SIG-M5 (cell line): ENCODE measurements at regions not wholly inside any gene's neighbourhood (a gene's known extent, or its start where the extent isn't known, plus 50 kb on each side); places are given as distances from the start of the nearest gene placed in this dataset.

ENCODE experiments used
- DNase-seq: peaks from one replicate; lab custom pipeline; 2025; lab: John Stamatoyannopoulos, UW

DNA sequence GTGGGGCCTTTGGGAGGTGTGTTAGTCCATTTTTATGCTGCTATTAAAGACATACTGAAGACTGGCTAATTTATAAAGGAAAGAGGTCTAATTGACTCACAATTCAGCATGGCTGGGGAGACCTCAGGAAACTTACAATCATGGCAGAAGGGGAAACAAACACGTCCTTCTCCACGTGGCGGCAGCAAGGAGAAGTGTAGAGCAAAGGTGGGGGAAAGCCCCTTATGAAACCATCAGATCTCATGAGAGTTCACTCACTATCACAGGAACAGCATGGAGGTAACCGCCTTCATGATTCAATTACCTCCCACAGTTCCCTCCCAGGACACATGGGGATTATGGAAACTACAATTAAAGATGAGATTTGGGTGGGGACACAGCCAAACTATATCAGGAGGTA lies 187.1 kb upstream of the OSR1 start:
- no peak for DNase-seq

DNA sequence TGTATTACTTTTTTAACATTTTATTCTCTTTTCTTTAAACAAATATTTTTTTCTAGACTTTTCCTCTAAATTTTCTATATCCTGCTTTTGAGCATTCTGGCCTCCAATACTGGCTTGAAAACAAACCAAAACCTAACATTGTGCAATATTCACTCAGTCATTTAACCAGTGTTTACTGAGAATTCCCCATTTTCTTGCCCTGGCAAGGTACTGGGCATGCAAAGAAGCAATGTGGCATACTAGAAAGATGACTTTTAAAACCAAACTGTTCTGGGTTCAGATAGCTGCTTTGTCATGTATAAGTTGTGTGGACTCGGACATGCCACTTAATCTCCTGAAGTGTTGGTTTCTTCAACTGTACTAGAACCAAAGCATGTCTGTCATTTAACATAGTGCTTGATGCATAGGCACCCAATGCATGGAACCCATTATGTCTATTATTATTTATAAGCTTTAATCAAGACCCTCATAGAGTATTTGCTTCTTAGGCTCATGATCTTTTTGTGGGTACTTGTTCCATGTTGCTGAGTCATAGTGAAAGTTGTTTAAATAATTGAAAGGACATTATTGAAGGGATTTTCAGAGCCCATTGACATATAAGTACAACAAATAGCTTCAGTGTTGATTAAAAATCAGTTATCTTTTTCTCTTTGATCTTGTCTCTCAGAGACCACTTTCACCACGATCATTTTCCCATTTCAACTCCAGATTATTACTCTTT lies 185.4 kb upstream of the OSR1 start:
- DNase-seq: no peak

DNA sequence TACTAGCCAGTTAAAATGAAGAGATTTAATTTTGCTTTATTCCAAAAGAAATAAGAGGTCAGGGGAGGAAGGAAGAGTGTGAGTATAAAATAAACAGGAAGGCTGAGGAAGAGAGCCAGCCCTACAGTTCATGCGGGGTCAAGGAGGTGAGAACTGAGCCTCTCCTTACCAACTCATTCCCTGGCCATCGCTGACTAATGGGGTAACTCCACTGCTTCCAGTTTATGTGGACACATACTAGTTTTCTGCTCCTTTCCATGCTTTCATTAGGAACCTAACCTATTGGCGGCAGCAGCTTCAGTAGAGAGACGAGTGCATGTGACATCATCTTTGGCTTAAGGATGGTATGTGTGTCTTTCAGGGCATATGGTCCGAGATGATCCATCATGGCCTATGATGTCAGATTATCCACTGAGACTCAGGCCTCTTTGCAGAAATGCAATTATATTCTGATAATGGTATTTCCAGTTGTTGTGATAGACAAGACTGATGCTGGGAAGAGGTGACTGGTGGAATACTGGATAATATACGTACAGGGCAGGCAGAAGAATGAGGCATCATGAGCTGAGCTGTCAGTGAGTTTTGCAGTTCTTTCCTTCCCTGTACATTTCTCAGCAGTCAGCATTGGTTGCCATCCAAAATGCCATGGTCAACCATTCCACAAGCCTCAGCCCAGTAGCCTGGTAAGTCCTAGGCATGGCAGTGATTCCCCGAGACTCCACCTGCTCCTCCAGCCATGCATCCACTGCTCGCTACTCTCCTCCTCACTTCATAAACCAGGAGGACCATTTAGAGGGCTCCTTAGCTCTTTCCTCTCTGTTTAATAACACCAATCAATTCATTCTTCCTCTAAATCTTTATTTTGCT lies 184.6 kb upstream of the OSR1 start:
- DNase-seq: no peak

DNA sequence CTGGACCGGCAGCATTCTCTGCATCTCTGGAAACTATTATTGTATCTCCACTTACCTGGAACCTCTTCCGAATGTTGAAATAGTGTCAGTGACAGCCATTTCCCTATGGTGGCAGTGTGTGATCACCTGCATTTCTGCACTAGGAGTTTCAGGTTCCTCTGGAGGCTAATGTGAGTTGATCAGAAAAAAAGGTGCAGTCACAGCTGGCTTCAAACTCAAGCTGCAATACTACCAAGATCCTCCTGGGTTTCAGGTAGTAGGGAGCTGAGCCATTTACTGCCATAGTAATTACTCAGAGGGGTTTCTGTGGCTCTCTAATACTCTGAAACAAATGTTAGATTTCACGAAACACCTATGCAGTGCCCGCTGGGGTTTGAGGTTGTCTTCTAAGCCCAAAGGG lies 183.5 kb upstream of the OSR1 start:
- DNase-seq: no peak

DNA sequence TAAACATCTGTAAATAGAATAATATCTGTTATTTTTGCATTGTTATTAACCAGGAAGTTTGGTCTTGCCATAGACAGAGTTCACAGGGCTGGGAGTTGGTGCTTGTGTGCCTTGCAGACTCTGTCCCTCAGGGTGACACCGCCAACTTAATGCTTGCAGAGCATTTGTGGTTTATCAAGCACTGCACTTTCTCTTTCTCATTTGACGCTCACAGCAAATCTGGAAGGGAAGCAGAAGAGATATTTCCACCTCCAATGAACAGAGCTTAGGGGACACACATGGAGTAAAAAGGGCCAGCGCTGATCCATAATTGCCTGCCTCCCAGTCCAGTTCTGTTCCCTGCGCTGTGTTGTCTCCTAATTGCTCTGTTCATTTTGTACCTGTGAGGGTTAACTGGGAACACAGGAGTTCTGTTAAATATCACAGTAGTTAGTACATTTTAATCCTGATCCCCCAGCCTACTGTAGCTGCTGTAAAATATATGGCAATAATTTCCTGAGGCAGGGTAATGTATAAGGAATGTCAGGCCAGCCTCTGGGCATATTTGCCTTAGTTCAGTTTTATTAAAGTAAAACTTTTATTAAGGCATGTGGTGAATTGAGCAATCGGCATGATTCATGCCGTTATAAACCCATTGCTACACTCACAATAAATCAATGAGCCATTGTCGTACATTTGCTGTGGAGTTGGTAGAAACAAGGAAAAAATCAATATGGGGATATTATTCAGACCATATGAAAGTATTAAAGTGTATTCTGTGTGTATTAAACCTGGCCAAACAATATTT lies 182.5 kb upstream of the OSR1 start:
- no peak for DNase-seq

DNA sequence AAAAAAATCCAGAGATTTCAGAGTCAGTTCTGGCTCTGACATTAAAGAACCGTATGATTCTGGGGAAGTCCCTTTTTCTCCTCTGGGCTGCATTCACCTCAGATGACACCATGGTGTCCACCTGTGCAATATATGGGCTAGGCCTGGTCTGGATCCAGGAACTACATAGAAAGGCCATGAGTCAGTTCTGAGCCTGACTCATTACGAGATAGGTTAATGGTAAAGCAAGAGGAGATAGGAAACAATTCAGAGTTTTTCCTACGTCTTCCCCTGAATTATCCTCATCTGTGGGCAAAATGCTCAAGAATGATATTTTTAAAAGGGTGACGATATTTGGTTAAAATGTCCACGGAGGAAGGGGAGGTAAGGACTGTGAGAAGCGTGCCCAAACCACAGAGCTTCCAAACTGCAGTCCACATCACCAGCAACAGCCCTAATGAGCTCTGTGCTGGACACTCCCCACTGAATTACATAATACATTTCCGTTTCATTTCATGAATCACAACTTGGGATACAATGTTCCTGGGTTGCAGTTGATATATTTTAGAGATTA lies 180.1 kb upstream of the OSR1 start:
- DNase-seq: no peak

DNA sequence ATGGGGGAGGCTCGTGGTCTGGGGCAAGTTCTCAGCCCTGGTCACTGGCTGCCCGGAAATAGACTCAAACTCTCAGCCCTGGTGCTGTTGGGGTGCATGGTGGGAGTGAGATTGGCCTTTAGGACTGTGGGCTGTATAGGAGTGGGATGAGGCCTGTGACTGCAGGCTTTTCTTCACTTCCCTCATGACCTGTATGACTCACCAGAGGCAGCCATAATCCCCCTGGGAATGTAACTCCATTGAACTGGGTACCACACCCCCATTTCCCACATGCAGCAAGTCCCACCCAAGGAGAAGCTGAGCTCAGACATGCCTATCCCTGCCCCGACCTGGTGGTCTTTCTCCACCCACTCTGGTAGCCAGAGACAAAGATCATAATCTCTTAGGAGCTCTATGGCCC lies 177.7 kb upstream of the OSR1 start:
- DNase-seq: no peak

DNA sequence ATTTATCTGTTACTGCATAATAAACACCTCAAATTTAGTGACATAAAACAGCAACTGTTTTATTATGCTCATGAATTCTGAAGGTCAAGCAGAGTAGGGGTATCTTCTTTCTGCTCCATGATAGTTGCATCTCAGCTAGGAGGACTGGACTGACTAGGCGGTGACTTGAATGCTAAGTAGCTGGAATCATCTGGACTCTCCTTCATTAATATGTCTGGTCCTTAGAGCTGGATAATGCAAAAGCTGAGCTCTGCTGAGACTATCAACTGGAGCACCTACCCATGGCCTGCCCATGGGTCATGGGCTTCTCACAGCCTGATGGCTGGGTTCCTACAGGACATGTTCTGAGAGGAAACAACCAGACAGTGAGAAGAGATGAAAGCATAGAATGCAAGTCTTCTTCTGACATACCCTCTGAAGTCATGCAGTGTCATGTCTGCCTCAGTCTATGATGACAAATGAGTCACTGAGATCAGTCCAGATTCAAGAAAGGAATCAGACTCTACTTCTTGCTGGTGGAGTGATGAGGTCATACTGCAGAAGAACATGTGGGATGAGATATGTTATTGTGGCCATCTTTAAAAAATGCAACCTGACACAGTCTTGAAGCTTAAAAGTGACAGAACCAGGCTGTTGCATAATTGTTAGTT lies 174.2 kb upstream of the OSR1 start:
- DNase-seq: no peak

DNA sequence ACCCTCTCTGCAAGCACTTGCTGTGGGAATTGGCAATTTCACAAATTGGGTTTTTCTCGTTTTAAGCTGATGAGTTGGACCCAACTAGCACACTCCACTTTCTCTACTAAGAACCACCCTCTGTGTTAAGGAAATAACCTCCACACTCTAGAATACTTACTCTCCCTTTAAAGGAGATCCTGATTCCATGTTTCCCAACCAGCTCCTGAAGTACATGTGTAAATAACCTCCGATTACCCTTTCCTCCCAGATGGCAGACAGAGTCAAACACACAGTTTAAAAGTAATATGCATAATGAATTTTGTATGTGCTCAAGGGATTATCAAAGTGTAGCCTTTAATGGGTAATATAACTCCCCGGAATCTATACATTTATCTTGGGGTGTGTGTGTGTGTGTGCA lies 171.3 kb upstream of the OSR1 start:
- no peak for DNase-seq

DNA sequence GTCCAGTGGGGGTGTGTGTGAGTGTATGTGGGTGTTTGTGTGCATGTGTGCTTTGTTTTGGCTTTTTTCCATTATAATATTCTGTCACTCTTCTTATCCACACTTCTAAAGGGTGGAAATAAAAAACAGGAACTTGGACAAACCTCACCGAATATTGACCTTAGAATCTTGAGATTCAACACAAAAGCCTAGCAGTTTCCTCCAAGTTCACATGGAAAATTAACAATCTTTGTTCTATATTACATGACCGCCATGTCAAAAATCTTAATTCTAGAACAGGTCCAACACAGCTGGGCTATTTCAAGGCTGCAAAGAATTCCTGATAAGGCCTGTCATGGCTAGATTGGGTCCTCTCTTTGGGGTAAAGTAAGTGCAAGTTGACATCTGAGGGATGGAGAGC lies 169.3 kb upstream of the OSR1 start:
- no peak for DNase-seq

DNA sequence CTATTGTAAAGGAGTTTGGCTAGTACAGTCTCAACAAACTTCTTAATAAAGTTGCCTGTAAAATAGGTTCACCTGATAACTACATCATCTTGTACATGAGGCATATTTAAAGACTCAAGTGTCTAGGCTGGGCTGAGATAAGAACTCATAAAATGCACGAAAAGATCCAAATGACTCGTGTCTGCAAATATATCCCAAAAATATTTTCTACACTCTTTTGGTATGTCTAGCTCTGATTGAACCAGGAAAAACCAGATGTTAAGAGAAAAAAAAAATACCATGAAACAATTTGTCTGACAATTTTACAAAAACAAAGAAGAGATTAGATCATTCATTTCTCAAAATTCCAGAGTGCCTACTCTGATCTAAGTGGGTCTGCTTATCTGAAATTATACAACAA lies 166.9 kb upstream of the OSR1 start:
- no peak for DNase-seq

DNA sequence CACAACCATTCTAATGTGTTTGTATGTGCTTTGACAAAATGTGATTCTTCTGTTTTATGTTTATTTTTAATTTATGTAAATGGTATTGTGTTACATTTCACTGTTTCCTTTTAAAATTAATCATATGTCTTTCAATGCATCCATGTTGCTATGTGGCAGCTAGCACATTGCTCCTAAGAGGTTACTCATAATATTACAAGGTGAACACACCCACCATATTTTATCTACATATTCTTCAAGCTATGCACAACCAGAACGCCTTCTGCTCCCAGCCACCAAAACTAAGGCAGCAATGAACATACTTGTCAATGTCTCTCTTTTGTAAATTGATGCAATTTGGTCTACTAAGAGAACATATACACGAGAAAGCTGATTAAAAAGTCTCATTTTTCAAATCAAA lies 160.6 kb upstream of the OSR1 start:
- DNase-seq: no peak

DNA sequence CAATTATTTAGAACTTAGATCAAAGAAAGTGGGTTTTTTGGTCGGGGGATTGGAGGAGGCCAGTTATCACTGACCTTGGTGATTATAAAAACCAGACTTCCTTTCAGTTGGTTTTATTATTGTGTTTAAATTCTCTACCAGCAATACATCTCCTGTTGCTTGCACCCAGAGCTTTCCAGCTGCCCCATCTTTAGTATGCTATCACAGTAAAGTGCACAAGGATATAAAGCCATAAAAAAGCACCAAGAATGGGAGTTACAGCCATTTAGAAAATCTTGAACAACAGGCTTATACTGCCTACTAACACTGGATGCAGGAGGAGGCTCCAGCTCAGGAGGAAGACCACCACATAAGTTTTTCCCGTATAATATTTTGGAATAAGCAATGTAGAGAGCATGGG lies 148.7 kb upstream of the OSR1 start:
- DNase-seq: no peak

DNA sequence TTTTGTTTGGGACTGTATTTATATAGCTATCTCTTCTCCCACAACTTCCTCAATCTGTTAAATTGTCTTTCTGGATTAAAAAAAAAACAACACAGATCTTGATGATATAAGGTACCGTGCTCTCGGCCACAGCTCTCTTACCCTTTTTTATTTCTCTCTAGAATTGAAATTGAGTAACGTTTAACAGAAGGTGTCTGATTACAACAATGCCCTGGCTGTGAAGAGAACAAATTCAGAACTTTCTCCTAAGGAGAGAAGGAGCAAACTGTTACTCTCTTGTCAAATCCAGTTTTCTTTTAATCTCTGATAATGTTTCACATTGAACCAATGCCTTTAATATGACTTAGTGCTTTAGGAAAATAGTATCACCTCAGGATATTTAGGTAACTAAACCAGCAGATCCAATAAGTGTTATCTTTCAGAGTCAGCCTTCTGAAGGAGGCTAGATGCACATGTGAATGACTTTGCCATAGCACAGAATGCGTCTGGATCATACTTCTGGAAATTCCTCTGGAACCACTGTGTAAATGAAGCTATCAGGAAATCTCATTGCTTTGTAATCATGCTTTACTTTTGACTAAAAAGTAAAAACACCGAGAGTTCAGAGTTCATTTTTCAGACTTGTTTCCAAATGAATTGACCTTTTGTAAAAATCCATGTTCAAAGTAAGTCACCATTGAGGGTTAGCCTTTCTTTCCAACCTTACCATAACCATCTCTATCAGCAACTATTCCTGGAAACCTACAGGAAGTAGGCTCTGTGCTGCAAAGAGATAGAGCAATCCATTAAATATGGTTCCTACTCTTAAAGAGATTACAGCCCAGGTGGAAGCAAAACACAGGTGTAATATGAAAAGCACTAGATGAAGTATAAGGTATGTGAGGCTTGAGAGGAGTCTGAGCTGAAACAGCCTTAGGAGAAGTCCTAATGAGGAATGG lies 147.0 kb upstream of the OSR1 start:
- DNase-seq: no peak

DNA sequence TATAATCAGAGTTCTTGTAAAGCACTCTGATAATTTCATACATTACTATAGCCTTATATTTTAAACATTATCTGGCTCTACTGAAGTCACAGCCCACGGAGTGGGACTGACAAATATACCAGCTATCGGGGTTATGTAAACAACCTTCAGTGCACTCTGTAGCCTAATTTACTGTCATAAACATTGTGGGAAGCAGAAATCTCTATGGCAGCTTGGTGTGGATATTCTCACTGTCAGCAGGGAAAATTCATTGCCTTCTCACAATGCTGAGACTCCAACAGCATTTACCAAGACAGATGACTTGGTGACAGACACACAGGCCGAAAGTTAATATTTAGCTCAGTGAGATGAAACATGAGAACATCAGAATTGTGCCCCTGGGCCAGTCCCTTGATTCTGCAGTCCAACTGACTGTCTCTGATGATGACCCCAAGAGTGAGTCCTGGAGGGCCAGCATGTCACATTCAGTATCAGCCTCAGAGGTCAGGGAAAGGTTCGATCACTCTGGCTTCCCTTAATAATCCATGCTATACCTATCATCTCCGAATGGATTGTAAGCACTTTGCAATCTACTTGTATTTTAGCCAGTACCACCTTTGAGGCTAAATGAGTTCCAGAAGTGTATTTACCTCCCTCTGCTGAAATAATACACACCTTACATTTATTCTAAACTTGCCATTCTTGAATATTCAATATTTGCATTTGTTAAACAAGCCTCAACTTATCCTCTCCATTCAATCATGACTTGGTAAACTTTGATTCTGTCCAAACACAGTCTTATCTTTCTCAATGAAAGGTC lies 146.2 kb upstream of the OSR1 start:
- DNase-seq: no peak

DNA sequence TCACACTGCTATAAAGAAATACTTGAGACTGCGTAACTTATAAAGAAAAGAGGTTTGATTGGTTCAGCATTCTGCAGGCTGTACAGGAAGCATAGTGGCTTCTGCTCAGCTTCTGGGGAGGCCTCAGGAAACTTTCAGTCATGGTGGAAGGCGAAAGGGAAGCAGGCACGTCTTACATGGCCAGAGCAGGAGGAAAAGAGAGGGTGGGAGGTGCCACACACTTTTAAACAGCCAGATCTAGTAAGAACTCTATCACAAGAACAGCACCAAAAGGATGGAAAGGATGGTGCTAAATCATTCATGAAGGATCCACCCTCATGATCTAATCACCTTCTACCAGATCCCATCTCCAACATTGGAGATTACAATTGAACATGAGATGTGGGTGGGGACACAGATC lies 145.5 kb upstream of the OSR1 start:
- DNase-seq: no peak

DNA sequence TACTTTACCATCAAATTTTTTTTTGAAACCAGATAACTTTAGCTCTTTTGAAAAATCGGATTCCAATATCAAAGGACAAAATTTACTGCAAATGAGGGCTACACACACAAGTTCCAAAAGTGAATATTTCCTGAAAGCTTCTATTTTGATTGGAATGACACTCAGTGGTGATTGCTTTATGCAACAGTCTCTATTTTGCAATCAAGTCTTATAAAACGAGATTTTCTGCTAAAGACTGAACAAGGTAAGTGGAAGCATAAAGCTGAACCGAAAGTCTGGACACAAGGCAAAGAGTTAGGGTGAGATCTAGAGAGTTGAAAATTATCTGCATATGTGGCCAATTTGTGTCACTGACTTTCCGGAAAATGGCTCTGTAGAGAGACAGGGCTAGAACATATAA lies 145.0 kb upstream of the OSR1 start:
- no peak for DNase-seq

DNA sequence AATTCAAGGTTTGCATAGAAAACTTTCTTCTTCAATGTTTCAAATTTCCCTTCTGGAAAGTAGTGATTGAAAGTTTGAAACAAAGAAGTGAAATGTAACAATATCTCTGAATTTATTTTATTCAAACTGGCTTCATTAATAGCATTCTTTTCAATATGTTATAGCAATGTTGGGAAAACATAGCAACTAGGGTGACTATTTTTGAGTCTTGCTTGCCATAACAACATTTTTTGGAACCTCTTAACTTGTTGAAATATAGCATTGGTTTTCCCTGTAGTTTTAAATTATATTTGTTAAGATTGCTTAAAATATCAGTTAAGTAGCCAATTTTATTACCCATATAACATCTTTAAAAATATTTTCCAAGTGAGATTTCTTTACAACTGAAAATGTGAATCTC lies 141.7 kb upstream of the OSR1 start:
- DNase-seq: no peak

DNA sequence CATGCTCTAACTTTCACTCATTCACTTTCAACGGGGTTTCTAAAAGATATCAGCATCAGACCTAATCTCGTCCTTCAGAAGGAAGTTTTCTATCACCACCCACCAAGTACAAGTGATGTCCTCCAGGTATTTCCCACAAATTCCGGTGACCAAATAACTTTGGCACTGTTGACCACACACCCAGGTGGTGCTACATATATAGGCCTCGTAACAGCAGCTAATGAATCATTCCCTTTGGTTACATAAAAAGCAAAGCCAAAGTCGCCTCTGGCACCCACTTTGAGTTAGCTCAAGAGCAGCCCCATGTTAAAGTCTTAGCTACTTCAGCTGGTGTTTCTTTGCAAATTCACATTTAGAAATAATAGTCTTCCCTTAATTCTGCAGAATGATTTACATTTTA lies 138.2 kb upstream of the OSR1 start:
- DNase-seq: no peak

DNA sequence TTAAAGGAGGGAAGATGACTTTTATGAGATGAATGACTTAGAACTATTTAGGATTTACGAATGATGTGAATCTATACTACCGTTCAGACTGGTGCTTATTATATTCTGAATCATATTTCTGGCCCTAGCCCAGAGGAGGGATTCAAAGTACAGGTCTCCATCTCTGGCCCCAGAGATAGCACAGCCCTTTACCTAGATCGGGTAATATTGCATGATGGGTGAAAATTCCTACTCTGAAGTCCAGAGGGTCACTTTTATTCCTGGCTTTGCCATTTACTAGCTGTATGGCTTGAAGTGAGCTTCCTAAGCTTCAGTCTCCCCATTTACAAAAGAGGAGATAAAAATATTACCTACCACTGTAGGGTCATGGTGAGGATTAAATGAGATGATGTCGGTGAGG lies 135.8 kb upstream of the OSR1 start:
- DNase-seq: no peak
